ENCODE measurements at regions not wholly inside any gene's neighbourhood (a gene's known extent, or its start where the extent isn't known, plus 50 kb on each side); places are given as distances from the start of the nearest gene placed in this dataset.

GRCh38 chr2:163836167-163836566, 100.4 kb upstream of the FIGN start:
- TF ChIP-seq TEAD4 (IDR thresholded peaks at IDR 0.05; ENCODE audit: low read depth, low read length) (no peak), POLR2AphosphoS5 (IDR thresholded peaks at IDR 0.05; ENCODE audit: low read depth, low read length) (no peak), EZH2 (IDR thresholded peaks at IDR 0.05; ENCODE audit: low read depth, low read length, severe bottlenecking) (no peak), POLR2A (IDR thresholded peaks at IDR 0.05; ENCODE audit: control extremely low read depth in 1 of 2, low read depth in 2 of 2, low read length in 2 of 2) (no peak), CTCF (IDR thresholded peaks at IDR 0.05; ENCODE audit: control extremely low read depth in 1 of 3, insufficient read depth in 1 of 3, low read depth in 1 of 3, low read length in 3 of 3) (no peak), ASH2L (IDR thresholded peaks at IDR 0.05; ENCODE audit: low read length) (no peak), CEBPB (IDR thresholded peaks at IDR 0.05; ENCODE audit: low read depth, low read length) (no peak), EGR1 (IDR thresholded peaks at IDR 0.05; ENCODE audit: borderline replicate concordance, low read depth, low read length) (no peak), USF2 (IDR thresholded peaks at IDR 0.05; ENCODE audit: low read length) (no peak), CHD2 (IDR thresholded peaks at IDR 0.05; ENCODE audit: low read length) (no peak), SIN3A (conservative IDR thresholded peaks at IDR 0.05 in 1 of 2, IDR thresholded peaks at IDR 0.05 in 1 of 2; ENCODE audit: low read depth in 1 of 2, low read length in 2 of 2) (no peak), POU5F1 (IDR thresholded peaks at IDR 0.05; ENCODE audit: low read depth, low read length) (no peak)

Data from H1 (cell line).